Activated CD4-positive, alpha-beta T cell treated with anti-CD3 and anti-CD28 coated beads, Interleukin-2, Interleukin-6, amounts not matched to agents 100 ng/mL and 50 ng/mL, durations not matched to agents 16 hours and 8 hours (primary cell): ENCODE measurements at regions not wholly inside any gene's neighbourhood (a gene's known extent, or its start where the extent isn't known, plus 50 kb on each side); places are given as distances from the start of the nearest gene placed in this dataset.

Source experiments
- DNase-seq: peaks from one replicate; pipeline ENCODE4 v3.0.0-alpha.2; 2020

- DNase-seq, result no peak
Observed at GRCh38 chr7:156474241-156474743, 166.3 kb upstream of the RNF32 start.

GRCh38 chr7:156473476-156474240 is 166.9 kb upstream of the RNF32 start:
- DNase-seq, result peak; percentile 35

GRCh38 chr7:156472267-156472666 is 168.3 kb upstream of the RNF32 start:
- no peak for DNase-seq

- no peak for DNase-seq
Observed at GRCh38 chr7:156470399-156471320, 169.9 kb upstream of the RNF32 start.

GRCh38 chr7:156466955-156467625 is 173.5 kb upstream of the RNF32 start:
- no peak for DNase-seq

GRCh38 chr7:156466272-156466671 is 174.3 kb upstream of the RNF32 start:
- no peak for DNase-seq

GRCh38 chr7:156465186-156465585 is 175.4 kb upstream of the RNF32 start:
- no peak for DNase-seq

GRCh38 chr7:156464339-156464738 is 176.2 kb upstream of the RNF32 start:
- no peak for DNase-seq

GRCh38 chr7:156463280-156463679 is 177.3 kb upstream of the RNF32 start:
- no peak for DNase-seq

GRCh38 chr7:156461881-156462665 is 178.5 kb upstream of the RNF32 start:
- no peak for DNase-seq

- no peak for DNase-seq
Observed at GRCh38 chr7:156460858-156461627, 179.5 kb upstream of the RNF32 start.

GRCh38 chr7:156459582-156459981 is 181.0 kb upstream of the RNF32 start:
- no peak for DNase-seq

GRCh38 chr7:156459067-156459466 is 181.5 kb upstream of the RNF32 start:
- no peak for DNase-seq

GRCh38 chr7:156458011-156458410 is 182.6 kb upstream of the RNF32 start:
- DNase-seq, result no peak

GRCh38 chr7:156456503-156457115 is 184.0 kb upstream of the RNF32 start:
- no peak for DNase-seq

GRCh38 chr7:156456032-156456431 is 184.5 kb upstream of the RNF32 start:
- DNase-seq, result no peak

GRCh38 chr7:156450473-156450872 is 190.1 kb upstream of the RNF32 start:
- DNase-seq, result no peak

- no peak for DNase-seq
Observed at GRCh38 chr7:156448918-156449317, 191.7 kb upstream of the RNF32 start.

- no peak for DNase-seq
Observed at GRCh38 chr7:156446990-156447389, 193.6 kb upstream of the RNF32 start.

GRCh38 chr7:156445997-156446761 is 194.4 kb upstream of the RNF32 start:
- no peak for DNase-seq
